ENCODE measurements at regions not wholly inside any gene's neighbourhood (a gene's known extent, or its start where the extent isn't known, plus 50 kb on each side); places are given as distances from the start of the nearest gene placed in this dataset.
A peak's percentile ranks its signal among the peaks of the same experiment; 100 is the strongest.
"Not testable (repeated sequence)": the region's sequence is repeated elsewhere in the genome, so short reads cannot be mapped to it uniquely, and the experiment has no call there.

DNA sequence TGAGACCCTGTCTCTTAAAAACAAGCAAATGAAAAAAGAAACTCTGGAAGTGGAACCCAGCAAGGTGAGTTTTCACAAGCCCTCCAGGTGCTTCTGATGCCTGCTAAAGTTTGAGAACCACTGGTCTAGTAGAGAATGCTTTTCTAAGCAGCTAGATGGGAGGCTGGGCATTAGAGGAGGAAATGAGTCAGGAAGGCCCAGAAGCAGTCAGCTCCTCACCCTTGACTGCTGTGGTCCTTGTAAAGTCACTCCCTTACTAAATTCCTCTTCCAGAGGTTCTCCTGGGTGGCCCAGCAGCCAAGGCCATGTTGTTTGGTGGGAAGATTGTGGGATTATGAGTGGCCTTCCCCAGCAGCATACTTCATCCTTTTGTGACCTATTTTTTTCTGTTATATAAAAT lies 52.0 kb upstream of the FYN start:
- DNase-seq, result no peak

DNA sequence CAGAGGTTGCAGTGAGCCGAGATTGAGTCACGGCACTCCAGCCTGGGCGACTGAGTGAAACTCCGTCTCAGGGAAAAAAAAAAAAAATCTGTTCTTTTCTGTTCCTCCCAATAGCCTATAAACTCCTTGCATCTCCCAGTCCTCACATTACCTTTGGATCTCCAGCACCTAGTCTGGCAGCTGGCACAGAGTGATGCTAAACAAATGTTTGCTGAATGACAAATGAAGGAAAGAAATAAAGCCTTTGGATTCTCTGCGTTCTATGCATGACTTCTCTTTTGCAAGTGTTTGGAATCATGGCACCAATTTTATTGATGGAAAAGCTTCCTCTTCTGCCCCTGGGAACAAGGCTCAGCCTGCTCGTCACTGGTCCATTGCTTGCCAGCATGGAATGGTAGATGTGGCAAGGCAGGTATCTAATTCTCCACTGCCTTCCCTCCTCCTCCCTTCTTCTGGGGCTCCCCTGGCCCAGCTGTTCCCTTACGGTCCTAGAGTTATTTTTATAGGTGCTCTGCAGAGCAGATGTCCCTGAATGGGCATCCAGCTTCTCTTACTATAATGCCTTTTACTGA lies 53.6 kb upstream of the FYN start:
- DNase-seq, result peak in 1 of 2 experiments; percentile 52

DNA sequence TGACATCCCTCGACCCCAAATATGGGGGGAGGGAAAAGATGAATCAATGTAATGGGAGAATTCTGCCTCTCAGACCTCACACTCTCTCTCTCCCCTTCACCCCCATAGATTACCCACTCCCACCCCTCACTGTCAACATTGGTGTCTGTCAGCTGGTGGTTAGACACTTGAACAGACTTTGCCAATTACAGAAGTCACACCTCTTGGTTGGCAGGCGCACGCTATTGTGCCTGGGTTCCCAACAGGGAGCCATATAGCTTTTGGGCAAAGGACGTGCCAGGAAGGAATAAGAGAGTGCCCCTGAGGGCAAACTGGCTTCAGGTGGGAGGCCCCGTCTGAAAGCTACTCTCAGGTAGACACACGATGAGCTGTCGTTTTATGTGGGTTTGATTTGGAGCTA lies 54.1 kb upstream of the FYN start:
- DNase-seq, result peak in 1 of 2 experiments; percentile 18

DNA sequence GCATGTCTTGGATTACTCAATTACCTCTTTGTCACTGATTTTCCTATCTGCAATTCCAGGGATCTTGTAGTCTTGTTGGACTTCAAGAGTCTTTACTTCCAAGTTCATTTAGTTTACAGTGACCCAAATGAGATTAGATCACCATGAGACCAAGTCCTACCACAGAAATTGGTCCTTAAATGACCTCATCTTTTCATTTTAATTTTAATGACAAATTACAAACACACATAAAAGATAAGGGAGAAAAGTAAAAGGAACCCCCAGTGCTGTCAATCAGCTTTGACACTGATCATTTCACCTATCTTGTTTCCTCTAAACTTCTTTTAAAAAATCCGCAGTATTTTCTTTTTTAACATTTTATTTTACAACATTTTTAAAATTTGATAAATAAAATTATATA lies 54.9 kb upstream of the FYN start:
- DNase-seq, result no peak

DNA sequence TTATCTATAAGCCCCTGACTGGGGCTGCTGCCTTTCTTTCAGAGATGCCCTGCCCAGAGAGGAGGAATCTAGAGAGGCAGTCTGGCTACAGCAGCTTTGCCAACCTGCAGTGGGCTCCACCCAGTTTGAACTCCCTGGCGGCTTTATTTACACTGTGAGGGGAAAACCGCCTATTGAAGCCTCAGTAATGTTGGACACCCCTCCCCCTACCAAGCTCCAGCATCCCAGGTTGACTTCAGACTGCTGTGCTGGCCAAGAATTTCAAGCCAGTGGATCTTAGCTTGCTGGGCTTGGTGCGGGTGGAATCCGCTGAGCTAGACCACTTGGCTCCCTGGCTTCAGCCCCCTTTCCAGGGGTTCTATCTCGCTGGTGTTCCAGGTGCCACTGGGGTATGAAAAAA lies 61.4 kb upstream of the FYN start:
- peak; percentile 26 to 57 for DNase-seq

DNA sequence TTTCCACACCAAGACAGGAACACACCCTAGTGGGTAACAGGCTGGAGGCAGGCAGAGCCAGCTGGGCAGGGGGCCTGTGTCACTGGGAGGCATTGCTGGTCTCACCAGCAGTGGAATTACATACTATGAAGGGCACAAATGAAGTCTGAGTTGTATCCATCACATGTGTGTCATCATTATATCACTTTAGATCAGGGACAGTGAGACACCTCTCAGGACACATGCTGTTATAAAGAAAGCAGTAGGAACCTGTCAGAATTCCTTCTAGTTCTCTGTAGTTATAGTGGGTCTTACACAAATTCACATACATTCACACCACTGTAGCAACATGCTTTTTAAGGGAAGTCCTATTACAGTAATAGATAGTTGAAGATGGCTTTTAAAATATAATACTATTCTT lies 63.5 kb upstream of the FYN start:
- DNase-seq, result no peak

DNA sequence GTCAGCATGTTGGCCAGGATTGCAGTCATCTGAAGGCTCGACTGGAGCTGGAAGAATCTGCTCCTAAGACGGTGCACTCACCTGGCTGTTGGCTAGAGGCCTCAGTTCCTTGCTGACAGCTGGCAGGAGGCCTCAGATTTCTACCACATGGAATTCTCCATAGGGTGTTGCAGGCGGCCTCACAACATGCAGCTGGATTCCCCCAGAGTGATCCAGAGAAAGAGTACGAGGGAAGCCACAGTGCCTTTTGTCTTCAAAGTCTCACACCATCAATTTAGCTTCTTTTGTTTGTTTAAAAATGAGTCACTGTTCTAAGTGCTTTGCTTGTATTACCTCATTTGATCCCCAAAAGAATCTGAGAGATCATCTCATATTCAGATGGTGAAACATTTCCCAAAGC lies 65.5 kb upstream of the FYN start:
- peak; percentile 20 to 43 for DNase-seq

DNA sequence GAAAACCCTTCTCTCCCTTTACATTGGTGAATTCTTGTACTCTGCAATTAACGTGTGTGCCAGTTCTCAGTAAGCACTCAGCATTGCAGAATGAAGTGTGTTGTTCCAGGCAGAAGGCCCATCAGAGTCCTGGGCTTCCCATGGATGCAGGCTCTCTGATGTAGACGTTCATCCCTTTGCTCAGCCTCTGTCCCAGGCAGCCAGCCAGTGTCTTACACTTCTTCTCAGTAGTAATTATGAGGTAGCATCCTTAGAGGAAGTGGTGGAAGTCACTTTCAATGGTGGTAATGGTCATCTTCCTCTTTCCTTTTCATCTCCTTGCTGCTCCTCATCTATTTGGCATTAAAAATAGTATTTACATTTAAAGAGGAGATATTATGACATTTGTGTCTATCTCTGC lies 66.7 kb upstream of the FYN start:
- no peak for DNase-seq

DNA sequence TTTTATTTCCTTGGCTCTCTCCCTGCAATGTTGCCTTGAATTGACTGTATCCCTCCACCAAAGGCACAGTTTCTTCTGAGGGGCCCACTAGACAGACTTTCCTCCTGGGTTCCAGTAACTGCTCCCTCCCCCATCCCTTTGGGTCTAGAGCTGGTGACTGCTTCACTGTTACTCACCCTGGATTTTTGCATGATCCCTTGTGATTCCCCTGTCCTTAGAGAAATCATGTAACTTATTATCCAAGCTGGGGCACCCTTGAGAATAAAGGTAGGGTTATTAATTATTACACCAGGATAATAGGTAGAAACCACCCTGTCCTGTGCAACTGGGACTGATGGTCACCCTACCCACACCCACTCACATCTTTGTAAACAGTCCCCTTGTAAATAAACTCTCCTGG lies 67.5 kb upstream of the FYN start:
- DNase-seq, result no peak

DNA sequence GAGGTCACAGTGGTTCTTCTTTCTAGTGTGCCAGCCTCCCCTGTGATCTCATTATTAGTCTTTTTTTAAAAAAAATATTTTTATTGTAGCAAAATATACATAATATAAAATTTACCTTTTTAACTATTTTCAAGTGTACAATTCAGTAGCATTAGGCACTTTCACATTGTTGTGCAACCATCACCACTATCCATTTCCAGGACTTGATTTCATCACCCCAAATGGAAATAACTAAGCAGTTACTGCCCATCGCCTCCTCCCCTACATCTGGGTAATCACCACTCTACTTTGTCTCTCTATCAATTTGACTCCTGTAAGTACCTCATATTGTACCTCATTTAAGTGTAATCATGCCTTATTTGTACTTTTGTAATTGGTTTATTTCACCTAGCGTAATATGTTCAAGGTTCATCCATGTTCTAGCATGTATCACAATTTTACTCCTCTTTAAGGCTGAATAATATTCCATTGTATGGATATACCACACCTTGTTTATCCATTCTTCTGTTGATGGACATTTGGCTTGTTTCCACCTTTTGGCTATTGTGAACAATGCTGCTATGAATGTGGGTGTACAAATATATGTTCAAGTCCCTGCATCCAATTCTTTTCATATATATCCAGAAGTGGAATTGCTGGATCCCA lies 68.6 kb upstream of the FYN start:
- no peak for DNase-seq

DNA sequence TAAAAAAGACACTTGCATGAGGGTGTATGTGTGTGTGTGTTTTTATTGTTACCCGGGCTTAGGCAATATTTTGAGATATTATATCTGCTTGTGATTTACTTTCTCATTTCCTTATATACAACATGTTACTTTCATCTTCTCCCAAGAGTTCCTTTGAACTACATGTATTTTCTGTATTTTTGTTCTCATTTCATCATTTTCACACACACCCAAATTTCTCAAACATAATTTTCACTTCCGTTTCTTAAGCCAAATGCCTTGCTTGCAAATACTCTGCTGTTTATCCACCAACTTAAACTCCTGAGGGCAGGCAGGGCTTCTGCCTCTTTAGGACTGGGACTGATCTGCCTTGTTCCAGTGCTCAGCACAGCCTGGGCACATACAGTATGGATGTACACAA lies 69.3 kb upstream of the FYN start:
- no peak for DNase-seq

DNA sequence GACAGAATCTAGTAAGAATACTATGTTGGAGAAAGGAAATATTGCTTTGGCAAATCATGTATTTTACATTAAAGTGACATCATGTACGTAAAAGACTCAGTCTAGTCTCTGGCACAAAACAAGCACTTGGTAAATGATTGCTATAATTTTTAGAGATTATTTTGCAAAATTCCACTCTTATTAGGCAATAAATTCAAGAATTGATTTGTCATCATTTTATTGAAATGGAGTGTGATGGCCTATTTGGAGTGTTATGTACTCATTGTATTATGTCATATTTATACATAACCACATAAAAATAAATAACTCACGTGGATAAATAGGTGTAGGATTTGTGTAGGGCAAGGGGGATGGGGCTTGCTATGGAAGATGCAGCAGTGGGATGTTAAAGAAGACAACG lies 70.0 kb upstream of the FYN start:
- no peak for DNase-seq

DNA sequence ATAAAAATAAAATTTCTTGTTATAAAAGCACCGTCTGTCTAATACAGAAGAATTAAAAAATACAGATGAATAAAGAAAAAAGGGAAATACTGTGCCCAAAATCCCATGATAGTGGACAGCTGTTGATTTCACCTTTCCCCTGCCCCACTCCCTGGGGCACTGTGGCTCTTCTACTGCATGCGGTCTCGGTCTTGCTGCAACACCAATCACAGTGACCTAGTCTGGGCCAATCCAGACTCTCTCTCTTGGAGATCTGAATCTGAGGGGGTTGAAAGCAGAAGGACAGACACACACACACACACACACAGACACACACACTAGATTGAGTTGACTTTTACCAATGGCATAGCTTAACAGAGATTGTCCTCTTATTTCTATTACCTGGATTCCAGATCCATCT lies 70.5 kb upstream of the FYN start:
- no peak for DNase-seq

DNA sequence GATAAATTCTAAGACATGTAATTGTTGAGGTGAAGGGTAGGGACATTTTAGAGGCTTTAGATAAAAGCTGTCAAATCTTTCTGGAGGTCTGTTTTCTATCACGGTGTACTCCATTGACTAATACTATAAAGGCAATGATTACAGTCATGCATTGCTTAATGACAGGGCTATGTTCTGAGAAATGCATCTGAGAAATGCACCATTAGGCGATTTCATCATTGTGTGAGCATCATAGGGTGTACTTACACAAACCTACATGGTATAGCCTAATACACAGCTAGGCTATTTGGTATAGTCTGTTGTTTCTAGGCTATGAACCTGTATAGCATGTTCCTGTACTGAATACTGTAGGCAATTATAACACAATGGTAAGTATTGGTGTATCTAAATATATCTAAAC lies 71.3 kb upstream of the FYN start:
- DNase-seq, result no peak

DNA sequence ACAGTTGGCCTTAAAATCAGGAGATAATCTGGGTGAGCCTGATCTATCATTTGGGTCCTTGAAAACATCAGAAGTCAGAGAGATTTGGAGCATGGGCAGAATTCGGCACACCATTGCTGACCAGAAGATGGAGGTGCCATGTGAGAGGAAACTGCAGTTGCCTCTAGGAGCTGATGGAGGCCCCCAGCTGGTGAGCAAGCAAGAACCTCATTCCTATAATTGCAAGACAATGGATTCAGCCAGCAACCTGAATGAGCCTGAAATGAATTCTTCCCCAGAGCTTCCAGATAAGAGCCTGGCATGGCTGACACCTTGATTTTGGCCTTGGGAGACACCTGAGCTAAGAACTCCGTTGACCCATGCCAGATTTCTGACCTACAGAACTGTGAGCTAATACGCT lies 76.3 kb upstream of the FYN start:
- no peak for DNase-seq

DNA sequence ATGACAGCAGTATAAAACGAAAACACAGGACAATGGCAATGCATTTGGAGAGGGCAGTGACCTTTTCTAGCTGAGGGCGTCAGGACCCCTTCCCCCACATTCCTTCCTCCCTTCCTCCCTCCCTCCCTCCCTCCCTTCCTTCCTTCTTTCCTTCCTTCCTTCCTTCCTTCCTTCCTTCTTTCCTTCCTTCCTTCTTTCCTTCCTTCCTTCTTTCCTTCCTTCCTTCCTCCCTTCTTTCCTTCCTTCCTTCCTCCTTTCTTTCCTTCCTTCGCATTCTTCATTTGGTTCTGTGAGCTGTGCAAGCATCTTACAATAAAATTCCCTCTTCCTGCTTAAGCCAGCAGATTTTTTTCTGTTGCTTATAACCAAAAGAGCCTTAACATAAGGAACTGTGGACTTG lies 76.7 kb upstream of the FYN start:
- DNase-seq, result not testable (repeated sequence)

DNA sequence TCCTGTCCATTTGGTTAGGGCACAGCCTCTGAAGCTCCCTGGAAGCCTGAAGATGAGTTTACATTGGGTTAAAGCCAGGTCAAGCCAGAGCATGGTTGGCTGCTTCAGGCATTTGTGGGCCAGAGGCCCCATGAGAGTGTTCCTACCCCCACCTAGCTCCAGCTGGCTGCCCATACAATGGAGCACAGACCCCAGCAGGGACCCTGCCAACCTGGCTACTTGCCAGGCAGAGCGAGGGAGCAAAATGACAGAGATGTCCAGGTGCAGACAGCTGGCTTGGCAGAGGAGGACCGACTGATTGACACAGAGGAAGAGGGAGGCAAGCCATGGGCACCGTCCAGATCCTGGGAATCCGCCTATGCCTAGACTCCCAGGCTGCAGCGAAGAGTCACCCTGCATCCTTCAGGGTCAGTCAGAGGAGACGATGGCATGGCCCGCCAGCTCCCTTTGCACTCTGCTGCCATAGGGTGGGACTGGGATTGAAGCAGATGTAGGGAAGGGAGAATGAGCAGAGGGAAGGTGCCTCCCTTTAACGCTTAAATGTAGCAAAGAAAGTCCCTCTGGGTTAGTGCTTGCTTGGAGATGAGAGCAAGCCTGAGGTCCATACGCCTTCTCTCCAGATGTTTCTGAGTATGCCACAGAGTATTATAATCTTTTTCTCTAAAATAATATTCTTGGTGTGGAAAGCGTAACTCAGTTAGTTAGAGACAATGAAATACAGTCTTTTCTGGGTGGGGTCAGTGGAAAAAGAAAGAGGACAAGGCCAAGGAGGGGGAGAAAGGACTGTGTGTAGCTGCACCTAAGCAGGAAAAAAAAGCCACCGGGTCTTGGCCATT lies 77.6 kb upstream of the FYN start:
- DNase-seq, result peak; percentile 93 to 95

DNA sequence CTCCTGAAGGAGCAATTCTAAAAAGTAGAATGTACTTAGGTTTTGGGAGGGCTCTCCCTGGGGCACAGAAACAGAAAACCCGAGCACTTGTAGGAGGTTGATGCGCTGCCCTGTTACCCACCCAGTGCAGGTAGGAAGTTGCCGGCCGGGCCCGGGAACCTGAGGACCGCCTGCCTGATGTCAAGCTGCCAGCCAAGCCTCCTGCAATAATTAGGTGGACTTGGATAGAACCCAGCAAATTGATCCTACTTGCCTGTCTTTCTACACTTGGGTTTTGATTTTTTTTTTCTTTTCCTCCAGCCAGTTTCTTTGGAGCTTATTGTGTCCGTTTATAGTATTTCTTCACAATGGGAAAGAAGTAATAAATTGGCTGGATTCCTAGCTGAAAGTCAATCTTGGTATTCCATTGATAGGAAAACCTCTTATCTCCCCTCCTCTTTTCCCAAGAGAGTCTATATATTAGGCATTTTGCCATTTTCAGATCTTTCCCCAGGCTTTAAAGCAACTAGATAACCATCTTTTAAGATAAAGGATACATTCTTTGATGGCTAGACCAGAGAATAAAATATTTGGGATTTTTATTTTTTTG lies 78.3 kb upstream of the FYN start:
- peak in 1 of 2 experiments; percentile 22 for DNase-seq

DNA sequence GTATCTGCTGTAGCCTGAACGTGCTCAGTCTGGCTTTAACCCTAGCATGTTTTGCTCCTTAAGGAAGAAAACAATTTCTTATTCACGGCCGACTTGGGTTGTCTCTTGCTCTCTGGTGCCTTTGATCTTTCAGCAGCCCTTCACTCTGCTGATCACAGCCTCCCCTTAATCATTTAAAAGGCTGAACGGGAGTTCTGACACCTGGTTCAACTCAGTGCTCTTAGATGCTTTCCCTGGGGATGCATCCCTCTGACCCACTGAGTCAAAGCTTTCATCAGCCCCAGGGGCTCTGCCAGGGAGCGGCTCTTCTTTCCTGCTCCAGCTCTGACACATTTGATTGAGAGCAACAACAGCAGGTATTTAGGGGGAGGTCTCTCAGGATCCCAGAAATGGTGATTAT lies 79.0 kb upstream of the FYN start:
- DNase-seq, result no peak

DNA sequence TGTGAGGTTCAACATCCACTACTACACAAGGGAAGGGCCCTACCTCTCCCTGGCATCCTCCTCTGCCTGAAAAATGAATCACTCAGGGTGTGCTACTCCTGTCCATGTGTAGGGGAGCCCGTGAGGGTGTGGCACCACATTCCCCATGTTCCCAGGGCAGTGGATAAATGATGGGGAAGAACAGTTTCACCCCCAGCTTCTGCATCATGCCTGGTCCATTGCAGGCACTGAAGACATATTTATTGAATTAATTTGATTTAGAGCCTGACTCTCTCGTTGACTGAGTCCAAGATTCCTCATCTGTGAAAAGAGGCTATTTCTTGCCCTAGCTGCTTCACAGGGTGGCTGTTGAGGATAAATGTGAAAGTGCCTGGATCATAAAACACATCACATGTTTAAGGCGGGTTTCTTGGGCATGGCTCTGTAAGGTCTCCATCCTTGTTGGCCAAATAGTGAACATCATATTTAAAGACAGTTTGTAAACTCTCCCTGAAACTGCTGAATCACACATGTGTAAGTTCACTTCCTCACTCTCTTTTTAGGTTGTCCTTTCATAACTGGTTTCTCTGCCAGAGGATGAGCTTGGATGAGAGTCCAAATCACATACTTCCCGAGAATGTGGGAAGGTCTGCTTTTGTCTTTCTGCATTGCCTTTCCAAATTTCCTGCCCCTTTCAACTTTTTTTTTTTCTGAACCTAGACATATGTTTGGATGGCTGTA lies 79.7 kb upstream of the FYN start:
- DNase-seq, result no peak

DNA sequence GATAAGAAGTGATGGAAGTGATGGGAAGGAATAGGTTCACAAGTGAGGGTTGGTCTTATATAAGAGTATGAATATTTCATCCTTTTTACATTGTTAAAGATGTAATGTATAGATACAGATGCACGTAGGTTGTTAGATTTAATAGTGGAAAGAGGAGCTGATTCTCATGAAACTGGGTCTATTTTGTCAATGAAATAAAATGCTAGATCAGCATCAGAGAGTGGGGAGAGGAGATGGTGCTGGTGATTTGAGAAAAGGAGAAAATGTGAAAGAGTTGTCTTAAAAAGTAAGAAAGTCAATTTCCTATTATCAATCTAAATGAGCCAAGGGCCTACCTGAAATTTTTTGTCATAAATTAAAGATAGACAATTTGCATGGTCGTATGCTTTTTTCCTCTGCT lies 82.8 kb upstream of the FYN start:
- no peak for DNase-seq

DNA sequence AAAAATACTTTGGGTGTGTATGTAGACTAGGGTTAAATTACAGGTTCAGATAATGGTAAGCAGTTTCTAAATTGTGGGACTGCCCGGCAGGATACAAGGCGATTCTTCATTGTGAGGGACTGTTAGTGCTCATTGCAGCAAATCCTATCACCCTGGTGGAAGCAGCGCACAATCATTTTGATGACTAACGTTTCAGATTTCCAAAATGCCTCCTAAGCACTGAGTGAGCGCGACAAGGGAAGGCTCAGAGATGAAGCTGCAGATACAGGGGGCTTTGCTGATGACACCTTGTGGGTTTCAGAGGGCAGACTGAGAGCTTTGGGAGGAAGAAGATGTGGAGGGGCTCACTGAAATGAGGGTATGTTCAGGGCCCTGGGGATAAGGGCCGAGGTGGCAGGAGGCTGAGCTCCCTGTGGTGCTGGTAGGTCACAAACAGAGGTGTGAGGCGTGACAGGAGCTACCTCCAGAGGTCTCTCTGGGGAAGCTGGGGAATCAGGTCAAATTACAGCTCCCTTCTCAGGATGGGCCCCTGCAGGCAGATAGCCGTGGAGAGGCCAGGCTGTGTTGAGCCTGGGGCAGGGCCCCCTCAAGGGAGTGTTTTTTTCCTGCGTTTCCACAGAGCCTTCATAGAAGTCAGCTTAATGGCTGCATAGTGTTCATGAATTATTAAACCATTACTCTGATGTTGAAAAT lies 84.5 kb upstream of the FYN start:
- DNase-seq, result peak in 1 of 2 experiments; percentile 43

DNA sequence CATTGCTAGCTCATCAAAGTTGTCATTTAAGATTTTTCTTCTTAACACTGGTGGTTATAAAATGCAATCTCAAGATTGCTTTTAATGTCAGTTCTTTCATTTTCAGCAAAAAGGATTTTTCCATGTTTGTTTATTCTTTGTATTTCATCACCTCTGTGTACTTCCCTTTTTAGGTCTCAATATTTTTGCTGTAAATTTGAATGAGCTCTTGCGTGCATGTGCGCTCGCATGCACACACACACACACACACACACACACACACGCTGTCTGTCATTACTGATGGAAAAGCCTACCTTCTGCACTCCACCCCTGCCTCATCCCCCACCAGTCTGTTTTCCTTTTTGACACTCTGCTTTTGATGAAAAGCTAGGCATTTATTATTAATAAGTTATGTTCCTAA lies 85.3 kb upstream of the FYN start:
- peak in 1 of 2 experiments; percentile 8 for DNase-seq
